HEK293 (cell line): ENCODE measurements at regions not wholly inside any gene's neighbourhood (a gene's known extent, or its start where the extent isn't known, plus 50 kb on each side); places are given as distances from the start of the nearest gene placed in this dataset.

Source experiments
- CTCF ChIA-PET: fragments of 350-600 bp; formaldehyde crosslinking; extraction: SDS; loops from one replicate; lab custom pipeline; 2021; ENCODE audit warnings: antibody characterized with exemption; lab: Yijun Ruan, JAX
- POLR2A ChIA-PET: fragments of 300-600 bp; formaldehyde crosslinking; extraction: SDS; loops from one replicate; lab custom pipeline; 2020; ENCODE audit warnings: antibody characterized with exemption, inconsistent platforms; lab: Yijun Ruan, JAX
- H3K27ac ChIP-seq: fragments of 200-500 bp; sonication (Bioruptor generic); 2 replicates; pipeline ENCODE4 v1.5.1; 2014; ENCODE audit warnings: low read depth, low read length, control low read depth, inconsistent platforms; ENCODE audit errors: extremely low read depth
- H3K36me3 ChIP-seq, 2 experiments: fragments of 200-500 bp in 1 of 2; sonication (Bioruptor generic) in 1 of 2; 1 replicate in 1 of 2; 2 replicates in 1 of 2; pipeline ENCODE4 v1.5.1; 2014 to 2017; ENCODE audit warnings: inconsistent platforms in 2 of 2, low read length in 2 of 2; ENCODE audit not compliant: control insufficient read depth in 2 of 2, insufficient read depth in 1 of 2
- H3K4me1 ChIP-seq: fragments of 200-500 bp; sonication (Bioruptor generic); 2 replicates; pipeline ENCODE4 v1.5.1; 2014; ENCODE audit warnings: mild to moderate bottlenecking, low read length, inconsistent platforms; ENCODE audit not compliant: control insufficient read depth, insufficient read depth
- H3K4me3 ChIP-seq: 2 replicates; pipeline ENCODE4 v1.5.1; 2011; ENCODE audit warnings: low read depth, mild to moderate bottlenecking, control low read depth, low read length, moderate library complexity
- H3K9me3 ChIP-seq: fragments of 200-500 bp; sonication (Bioruptor generic); 2 replicates; pipeline ENCODE4 v1.5.1; 2014; ENCODE audit warnings: low read depth, low read length, inconsistent platforms; ENCODE audit not compliant: control insufficient read depth, insufficient read depth
- HOXD13 ChIP-seq: sonication (generic); formaldehyde crosslinking; IDR thresholded peaks from 2 replicates; pipeline ENCODE4 v1.8.0; 2022; ENCODE audit warnings: missing genetic modification reagents, borderline replicate concordance
- SALL2 ChIP-seq: fragments of 450-650 bp; formaldehyde crosslinking; IDR thresholded peaks from 2 replicates; pipeline ENCODE4 v1.5.0; 2017; ENCODE audit warnings: missing biosample characterization, mild to moderate bottlenecking, missing genetic modification characterization, borderline replicate concordance
- TCF7L2 ChIP-seq: IDR thresholded peaks from 2 replicates; pipeline ENCODE4 v1.6.1; 2011; ENCODE audit warnings: low read depth, mild to moderate bottlenecking, inconsistent platforms, low read length, moderate library complexity, borderline replicate concordance
- ZFP3 ChIP-seq: fragments of 450-650 bp; formaldehyde crosslinking; IDR thresholded peaks from 2 replicates; pipeline ENCODE4 v1.5.1; 2016; ENCODE audit warnings: low read depth, missing biosample characterization, missing genetic modification characterization
- ZNF148 ChIP-seq: fragments of 450-650 bp; formaldehyde crosslinking; IDR thresholded peaks from 2 replicates; pipeline ENCODE4 v1.5.0; 2017; ENCODE audit warnings: missing biosample characterization, missing genetic modification characterization, borderline replicate concordance
- ZNF433 ChIP-seq: fragments of 450-650 bp; formaldehyde crosslinking; IDR thresholded peaks from 2 replicates; pipeline ENCODE4 v1.5.1; 2016; ENCODE audit warnings: missing biosample characterization, missing genetic modification characterization, low read depth
- ZNF449 ChIP-seq: fragments of 450-650 bp; formaldehyde crosslinking; IDR thresholded peaks from 2 replicates; pipeline ENCODE4 v1.5.1; 2017; ENCODE audit warnings: missing biosample characterization, mild to moderate bottlenecking, missing genetic modification characterization, moderate library complexity
- ZNF514 ChIP-seq: fragments of 450-650 bp; formaldehyde crosslinking; IDR thresholded peaks from 2 replicates; pipeline ENCODE4 v1.5.1; 2016; ENCODE audit warnings: missing biosample characterization, missing genetic modification characterization
- ZNF521 ChIP-seq: fragments of 450-650 bp; formaldehyde crosslinking; IDR thresholded peaks from 2 replicates; pipeline ENCODE4 v1.5.1; 2017; ENCODE audit warnings: missing biosample characterization, mild to moderate bottlenecking, missing genetic modification characterization
- ZNF777 ChIP-seq: fragments of 450-650 bp; formaldehyde crosslinking; IDR thresholded peaks from 2 replicates; pipeline ENCODE4 v1.5.1; 2017; ENCODE audit warnings: missing biosample characterization, missing genetic modification characterization, borderline replicate concordance
- TF ChIP-seq, protein P1 (sequence below): fragments of 450-650 bp; formaldehyde crosslinking; IDR thresholded peaks from 2 replicates; pipeline ENCODE4 v1.5.1; 2016; ENCODE audit warnings: missing biosample characterization, missing genetic modification characterization
- TF ChIP-seq, protein P2 (sequence below): fragments of 450-650 bp; formaldehyde crosslinking; IDR thresholded peaks from 2 replicates; pipeline ENCODE4 v1.5.1; 2016; ENCODE audit warnings: missing biosample characterization, missing genetic modification characterization
- TF ChIP-seq, protein P3 (sequence below): fragments of 450-650 bp; IDR thresholded peaks from 2 replicates; pipeline ENCODE4 v1.5.1; 2018; ENCODE audit warnings: missing biosample characterization, mild to moderate bottlenecking, missing genetic modification characterization
- TF ChIP-seq, protein P4 (sequence below): fragments of 450-650 bp; formaldehyde crosslinking; IDR thresholded peaks from 2 replicates; pipeline ENCODE4 v1.5.1; 2017; ENCODE audit warnings: missing biosample characterization, missing genetic modification characterization

GRCh38 chr6:163735076-163735475 lies 320.6 kb downstream of the QKI start (continued):
- TF ChIP-seq, protein P1, sequence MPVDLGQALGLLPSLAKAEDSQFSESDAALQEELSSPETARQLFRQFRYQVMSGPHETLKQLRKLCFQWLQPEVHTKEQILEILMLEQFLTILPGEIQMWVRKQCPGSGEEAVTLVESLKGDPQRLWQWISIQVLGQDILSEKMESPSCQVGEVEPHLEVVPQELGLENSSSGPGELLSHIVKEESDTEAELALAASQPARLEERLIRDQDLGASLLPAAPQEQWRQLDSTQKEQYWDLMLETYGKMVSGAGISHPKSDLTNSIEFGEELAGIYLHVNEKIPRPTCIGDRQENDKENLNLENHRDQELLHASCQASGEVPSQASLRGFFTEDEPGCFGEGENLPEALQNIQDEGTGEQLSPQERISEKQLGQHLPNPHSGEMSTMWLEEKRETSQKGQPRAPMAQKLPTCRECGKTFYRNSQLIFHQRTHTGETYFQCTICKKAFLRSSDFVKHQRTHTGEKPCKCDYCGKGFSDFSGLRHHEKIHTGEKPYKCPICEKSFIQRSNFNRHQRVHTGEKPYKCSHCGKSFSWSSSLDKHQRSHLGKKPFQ (tag by site-specific recombination): no peak

- H3K9me3 ChIP-seq: no peaks in the 10 kb centered on the region
- no peak overlapping the region for H3K27ac ChIP-seq
- no peaks in the 10 kb centered on the region for H3K36me3 ChIP-seq
- no peaks in the 10 kb centered on the region for H3K4me1 ChIP-seq
- CTCF ChIA-PET: interaction anchor here (0.6 to 1.0 kb wide), 2 partner anchors 88 to 99 kb away, joined by 3 read pairs; no protein-coding TSS in a partner anchor
- no peak overlapping the region for H3K4me3 ChIP-seq
- POLR2A ChIA-PET: no interaction called here
- no peak for TF ChIP-seq SALL2 (tag by site-specific recombination)
- no peak for TF ChIP-seq ZNF433 (tag by site-specific recombination)
- no peak for TF ChIP-seq ZFP3 (tag by site-specific recombination)
- no peak for TF ChIP-seq HOXD13 (CRISPR knock-in tag)
- no peak for TF ChIP-seq ZNF449 (tag by site-specific recombination)
- TF ChIP-seq, protein P2, sequence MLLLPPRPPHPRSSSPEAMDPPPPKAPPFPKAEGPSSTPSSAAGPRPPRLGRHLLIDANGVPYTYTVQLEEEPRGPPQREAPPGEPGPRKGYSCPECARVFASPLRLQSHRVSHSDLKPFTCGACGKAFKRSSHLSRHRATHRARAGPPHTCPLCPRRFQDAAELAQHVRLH (tag by site-specific recombination): no peak
- no peak for TF ChIP-seq ZNF777 (tag by site-specific recombination)
- TF ChIP-seq ZNF514 (tag by site-specific recombination): no peak
- no peak for TF ChIP-seq ZNF521 (tag by site-specific recombination)
- TF ChIP-seq, protein P3, sequence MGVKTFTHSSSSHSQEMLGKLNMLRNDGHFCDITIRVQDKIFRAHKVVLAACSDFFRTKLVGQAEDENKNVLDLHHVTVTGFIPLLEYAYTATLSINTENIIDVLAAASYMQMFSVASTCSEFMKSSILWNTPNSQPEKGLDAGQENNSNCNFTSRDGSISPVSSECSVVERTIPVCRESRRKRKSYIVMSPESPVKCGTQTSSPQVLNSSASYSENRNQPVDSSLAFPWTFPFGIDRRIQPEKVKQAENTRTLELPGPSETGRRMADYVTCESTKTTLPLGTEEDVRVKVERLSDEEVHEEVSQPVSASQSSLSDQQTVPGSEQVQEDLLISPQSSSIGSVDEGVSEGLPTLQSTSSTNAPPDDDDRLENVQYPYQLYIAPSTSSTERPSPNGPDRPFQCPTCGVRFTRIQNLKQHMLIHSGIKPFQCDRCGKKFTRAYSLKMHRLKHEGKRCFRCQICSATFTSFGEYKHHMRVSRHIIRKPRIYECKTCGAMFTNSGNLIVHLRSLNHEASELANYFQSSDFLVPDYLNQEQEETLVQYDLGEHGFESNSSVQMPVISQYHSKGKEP (tag by site-specific recombination): no peak
- no peak for TF ChIP-seq TCF7L2
- TF ChIP-seq, protein P4, sequence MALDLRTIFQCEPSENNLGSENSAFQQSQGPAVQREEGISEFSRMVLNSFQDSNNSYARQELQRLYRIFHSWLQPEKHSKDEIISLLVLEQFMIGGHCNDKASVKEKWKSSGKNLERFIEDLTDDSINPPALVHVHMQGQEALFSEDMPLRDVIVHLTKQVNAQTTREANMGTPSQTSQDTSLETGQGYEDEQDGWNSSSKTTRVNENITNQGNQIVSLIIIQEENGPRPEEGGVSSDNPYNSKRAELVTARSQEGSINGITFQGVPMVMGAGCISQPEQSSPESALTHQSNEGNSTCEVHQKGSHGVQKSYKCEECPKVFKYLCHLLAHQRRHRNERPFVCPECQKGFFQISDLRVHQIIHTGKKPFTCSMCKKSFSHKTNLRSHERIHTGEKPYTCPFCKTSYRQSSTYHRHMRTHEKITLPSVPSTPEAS (tag by site-specific recombination): no peak
- no peak for TF ChIP-seq ZNF148 (tag by site-specific recombination)
- TF ChIP-seq, all 188 proteins: peak for 0
Observed at GRCh38 chr6:163733061-163733460, 318.5 kb downstream of the QKI start.
